IPS DF 6.9 (cell line): ENCODE measurements at regions not wholly inside any gene's neighbourhood (a gene's known extent, or its start where the extent isn't known, plus 50 kb on each side); places are given as distances from the start of the nearest gene placed in this dataset.

Experiments
- DNase-seq: peaks from one replicate; pipeline ENCODE4 v3.0.0-alpha.2; 2013; ENCODE audit warnings: low read depth, low spot score
- H3K27ac ChIP-seq: one replicate; pipeline ENCODE4 v1.5.1; 2013; ENCODE audit warnings: low read length, control low read depth
- H3K27me3 ChIP-seq: 2 replicates; pipeline ENCODE4 v1.6.1; 2013; ENCODE audit warnings: mild to moderate bottlenecking, low read length; ENCODE audit not compliant: control insufficient read depth, insufficient read depth
- H3K36me3 ChIP-seq: 2 replicates; pipeline ENCODE4 v1.6.1; 2013; ENCODE audit warnings: low read length; ENCODE audit not compliant: control insufficient read depth, insufficient read depth
- H3K4me1 ChIP-seq: 2 replicates; pipeline ENCODE4 v1.6.1; 2013; ENCODE audit warnings: low read length; ENCODE audit not compliant: control insufficient read depth, insufficient read depth
- H3K4me3 ChIP-seq: 2 replicates; pipeline ENCODE4 v1.5.1; 2013; ENCODE audit warnings: mild to moderate bottlenecking, low read length
- H3K9me3 ChIP-seq: 2 replicates; pipeline ENCODE4 v1.6.1; 2013; ENCODE audit warnings: low read length, inconsistent platforms; ENCODE audit not compliant: control insufficient read depth, insufficient read depth
- WGBS: extraction: QIAGEN DNeasy Blood & Tissue Kit; methylation state at CpG from one replicate; pipeline ENCODE4 v1.1.7; 2013; ENCODE audit warnings: mixed read lengths, missing lambda C conversion rate; ENCODE audit not compliant: insufficient read length, insufficient coverage; 5-methylcytosine and 5-hydroxymethylcytosine counted together

DNA sequence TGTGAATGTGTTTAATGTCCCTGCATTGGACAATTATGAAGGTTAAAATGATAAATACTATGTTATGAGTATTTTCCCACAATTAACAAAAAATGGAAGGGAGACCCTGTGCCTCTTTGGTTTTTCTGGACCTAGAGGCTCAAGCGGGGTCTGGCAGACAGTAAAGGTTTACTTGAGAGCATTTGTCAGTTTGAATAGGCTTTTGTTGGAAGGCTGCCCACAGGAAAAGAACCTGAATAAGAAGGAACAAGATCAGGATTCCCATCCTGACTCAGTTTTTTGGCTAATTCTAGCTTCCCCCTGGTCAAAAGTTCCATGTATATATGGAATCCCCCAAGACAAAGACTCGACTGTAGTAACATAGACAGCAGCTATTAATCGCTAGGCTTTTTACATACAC lies 150.9 kb upstream of the JUN start:
- no peak overlapping the region for H3K27ac ChIP-seq
- no peak for DNase-seq
- no CpG with 5 or more reads among the region's 3 CpGs for WGBS
- H3K27me3 ChIP-seq = no peaks in the 10 kb centered on the region
- no peaks in the 10 kb centered on the region for H3K36me3 ChIP-seq
- H3K9me3 ChIP-seq = no peaks in the 10 kb centered on the region
- H3K4me1 ChIP-seq = no peaks in the 10 kb centered on the region
- H3K4me3 ChIP-seq = no peak overlapping the region

DNA sequence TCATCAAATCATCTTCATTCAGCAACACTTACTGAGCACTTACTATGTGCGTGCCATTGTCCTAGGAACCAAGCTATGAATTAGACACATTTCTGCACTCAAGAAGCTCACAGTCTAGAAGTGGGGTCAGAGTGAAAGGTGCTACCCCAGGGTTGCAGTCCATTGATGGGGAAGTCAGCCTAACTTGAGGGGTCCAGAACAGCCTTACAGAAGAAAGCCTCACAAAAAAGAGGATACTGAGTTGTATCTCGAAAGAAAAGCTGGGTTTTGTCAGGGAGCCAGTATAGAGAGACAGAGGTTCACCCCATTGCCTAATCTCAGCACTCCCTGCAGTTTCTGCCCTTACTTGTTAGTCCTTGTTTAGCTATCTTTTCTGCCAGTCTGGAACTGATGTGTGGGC lies 153.1 kb upstream of the JUN start:
- DNase-seq = no peak
- no peaks in the 10 kb centered on the region for H3K36me3 ChIP-seq
- no CpG with 5 or more reads among the region's 2 CpGs for WGBS
- no peaks in the 10 kb centered on the region for H3K9me3 ChIP-seq
- no peaks in the 10 kb centered on the region for H3K4me1 ChIP-seq
- H3K27ac ChIP-seq = no peak overlapping the region
- H3K27me3 ChIP-seq = no peaks in the 10 kb centered on the region
- H3K4me3 ChIP-seq = no peak overlapping the region

DNA sequence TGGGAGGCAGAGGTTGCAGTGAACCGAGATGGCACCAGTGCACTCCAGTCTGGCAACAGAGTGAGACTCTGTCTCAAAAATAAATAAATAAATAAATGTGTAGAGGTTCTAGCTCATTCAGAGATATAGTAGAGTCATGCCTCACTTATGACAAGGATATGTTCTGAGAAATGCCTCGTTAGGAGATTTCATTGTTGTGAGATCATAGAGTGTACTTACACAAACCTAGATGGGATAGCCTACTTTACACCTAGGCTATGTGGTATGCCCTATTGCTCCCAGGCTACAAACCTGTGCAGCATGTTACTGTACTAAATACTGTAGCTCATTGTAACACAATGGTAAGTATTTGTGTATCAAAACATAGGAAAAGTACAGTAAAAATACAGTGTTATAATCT lies 155.3 kb upstream of the JUN start:
- Histone ChIP-seq H3K4me3 (no peak overlapping the region), H3K9me3 (no peaks in the 10 kb centered on the region), H3K27ac (no peak overlapping the region), H3K36me3 (no peaks in the 10 kb centered on the region), H3K27me3 (no peaks in the 10 kb centered on the region), H3K4me1 (no peaks in the 10 kb centered on the region)
- DNase-seq = no peak
- WGBS = no CpG with 5 or more reads among the region's 2 CpGs

DNA sequence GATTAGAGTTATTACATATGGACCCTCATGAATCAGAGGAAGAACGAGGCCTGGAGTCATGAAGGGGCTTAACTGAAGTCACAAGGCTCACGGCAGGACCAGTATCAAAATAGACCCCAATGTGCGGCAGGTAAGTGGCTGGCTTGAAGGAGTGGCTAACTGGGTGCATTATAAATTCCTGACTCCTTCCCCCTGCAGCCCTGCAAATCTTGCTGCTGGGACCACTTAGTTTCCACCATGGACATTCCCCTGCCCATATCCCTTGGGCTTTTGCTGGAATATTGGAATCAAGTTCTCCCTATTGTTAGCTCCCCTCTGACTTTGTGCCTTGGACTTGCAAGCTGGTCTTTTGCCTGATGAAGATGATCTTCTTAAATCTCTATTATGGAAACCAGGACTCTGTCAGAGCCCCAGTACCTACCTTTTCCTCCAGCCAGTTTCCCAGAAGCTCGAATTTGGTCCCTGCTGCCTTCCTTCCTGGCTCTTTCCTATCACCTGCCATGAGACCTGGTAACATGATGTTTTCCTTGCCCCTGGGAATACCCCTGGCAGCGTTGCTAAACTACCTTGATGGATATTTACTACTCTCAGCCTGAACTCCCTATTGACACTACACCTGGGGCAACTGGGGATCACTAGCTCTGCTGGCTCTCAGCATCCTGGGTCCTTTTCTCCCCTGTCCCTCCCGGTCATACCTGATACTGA lies 156.0 kb upstream of the JUN start:
- Histone ChIP-seq H3K9me3 (no peaks in the 10 kb centered on the region), H3K27ac (no peak overlapping the region), H3K4me3 (no peak overlapping the region), H3K36me3 (no peaks in the 10 kb centered on the region), H3K27me3 (no peaks in the 10 kb centered on the region), H3K4me1 (no peaks in the 10 kb centered on the region)
- WGBS = no CpG with 5 or more reads among the region's 6 CpGs
- DNase-seq = no peak

DNA sequence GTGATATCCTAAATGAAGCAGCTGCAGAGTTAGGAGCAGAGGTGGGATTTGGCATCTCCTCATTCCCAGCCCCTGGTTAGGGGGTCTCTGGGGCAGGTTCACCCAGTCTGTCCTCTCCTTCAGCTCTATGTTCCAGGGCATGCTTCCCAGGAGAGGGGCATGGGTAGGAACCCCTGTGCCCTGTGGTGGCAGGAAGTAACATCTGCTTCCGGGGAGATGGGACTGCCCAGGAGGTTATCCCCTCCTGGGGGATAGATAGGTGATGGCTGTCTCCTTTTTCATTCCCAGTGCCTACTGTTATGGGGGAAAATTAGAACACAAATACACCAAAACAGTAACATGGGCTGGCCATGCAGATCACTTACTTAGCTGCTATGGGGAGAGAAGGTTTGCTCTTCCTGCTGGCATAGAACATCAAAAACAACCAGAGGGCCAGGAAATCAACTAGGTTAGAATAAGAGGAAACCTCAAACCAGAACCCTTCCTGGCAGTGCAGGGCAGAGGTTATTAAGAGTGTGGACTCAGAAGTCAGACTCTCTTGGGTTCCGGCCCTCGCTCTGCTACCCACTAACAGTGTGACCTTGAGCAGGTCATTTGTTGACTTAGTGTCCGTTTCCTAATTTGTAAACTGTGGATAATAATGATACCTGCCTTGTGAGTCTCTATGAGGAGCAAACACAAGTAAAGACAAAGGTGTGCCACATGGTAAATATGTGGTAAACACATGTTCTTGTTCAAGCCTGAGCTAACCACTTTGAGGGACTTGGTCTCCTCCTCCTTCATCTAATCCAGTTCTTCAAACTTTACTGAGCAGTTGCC lies 157.8 kb upstream of the JUN start:
- no peaks in the 10 kb centered on the region for H3K36me3 ChIP-seq
- WGBS = no CpG with 5 or more reads among the region's 4 CpGs
- no peak overlapping the region for H3K4me3 ChIP-seq
- H3K27ac ChIP-seq = no peak overlapping the region
- DNase-seq = no peak
- H3K4me1 ChIP-seq = no peaks in the 10 kb centered on the region
- H3K27me3 ChIP-seq = no peaks in the 10 kb centered on the region
- H3K9me3 ChIP-seq = no peaks in the 10 kb centered on the region

DNA sequence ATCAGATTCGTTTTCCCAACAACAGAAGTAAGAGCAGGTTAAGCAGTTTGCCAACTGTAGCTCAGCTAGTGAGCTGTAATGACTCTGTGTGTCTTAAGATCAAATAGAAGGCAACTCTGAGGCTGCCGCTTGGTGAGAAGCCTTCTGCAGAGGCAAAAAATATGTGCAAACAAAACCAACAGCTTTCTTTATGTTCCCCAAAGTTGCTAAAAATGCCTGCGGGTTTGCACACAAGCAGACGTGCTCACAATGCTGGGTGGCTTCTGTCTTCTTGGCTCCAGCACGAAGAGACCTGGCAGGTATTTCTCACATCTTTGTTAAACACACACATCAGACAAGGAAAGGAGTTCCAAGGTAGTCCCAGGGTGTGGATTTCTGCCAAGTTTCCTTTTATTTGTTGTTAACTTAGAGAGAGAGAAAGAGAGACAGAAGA lies 158.9 kb upstream of the JUN start:
- WGBS = no CpG with 5 or more reads among the region's 5 CpGs
- no peak overlapping the region for H3K4me3 ChIP-seq
- no peak overlapping the region for H3K27ac ChIP-seq
- H3K9me3 ChIP-seq = no peaks in the 10 kb centered on the region
- no peaks in the 10 kb centered on the region for H3K27me3 ChIP-seq
- no peaks in the 10 kb centered on the region for H3K4me1 ChIP-seq
- no peak for DNase-seq
- no peaks in the 10 kb centered on the region for H3K36me3 ChIP-seq

DNA sequence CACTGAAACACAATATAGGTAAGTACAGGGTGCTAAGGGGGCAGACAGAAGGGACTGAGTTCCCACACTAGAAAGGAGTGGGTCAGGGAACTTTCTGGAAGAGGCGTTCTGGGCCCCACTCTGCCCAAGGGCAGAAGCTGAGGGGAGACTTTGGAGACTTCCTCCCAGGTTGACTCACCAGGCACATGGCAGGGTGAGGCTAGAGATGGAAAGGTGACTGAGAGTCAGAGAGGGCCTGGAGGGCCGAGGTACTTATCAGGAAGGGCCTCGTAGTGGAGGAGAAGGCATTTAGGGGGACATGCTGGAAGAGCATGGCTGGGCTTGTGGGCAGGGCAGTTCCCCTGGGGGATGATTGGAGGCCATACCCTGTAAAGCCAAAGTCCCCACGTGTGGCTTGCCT lies 159.9 kb upstream of the JUN start:
- Histone ChIP-seq H3K9me3 (no peaks in the 10 kb centered on the region), H3K4me1 (no peaks in the 10 kb centered on the region), H3K4me3 (no peak overlapping the region), H3K27me3 (no peaks in the 10 kb centered on the region), H3K36me3 (no peaks in the 10 kb centered on the region), H3K27ac (no peak overlapping the region)
- no CpG with 5 or more reads among the region's 4 CpGs for WGBS
- no peak for DNase-seq

DNA sequence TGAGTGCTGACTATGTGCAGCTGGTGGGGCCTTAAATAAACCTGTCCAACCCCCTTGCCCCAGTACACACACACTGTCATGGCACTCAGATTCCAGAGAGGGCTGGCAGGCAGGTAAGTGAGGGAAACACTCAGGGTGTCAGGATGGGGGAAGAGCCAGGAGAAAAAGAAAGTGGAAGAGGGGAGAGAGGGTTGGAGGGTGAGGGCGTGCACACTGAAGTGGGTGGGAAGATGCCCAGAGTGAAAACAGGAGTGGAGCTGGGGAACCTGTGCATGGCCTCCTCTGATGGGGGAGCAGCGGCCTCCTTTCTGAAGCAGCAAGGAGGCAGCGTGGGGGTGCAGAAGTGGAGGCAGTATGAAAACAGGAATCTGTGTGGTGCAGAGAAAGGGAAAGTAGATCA lies 160.6 kb upstream of the JUN start:
- Histone ChIP-seq H3K4me3 (no peak overlapping the region), H3K27me3 (no peaks in the 10 kb centered on the region), H3K27ac (no peak overlapping the region), H3K36me3 (no peaks in the 10 kb centered on the region), H3K4me1 (no peaks in the 10 kb centered on the region), H3K9me3 (no peaks in the 10 kb centered on the region)
- no CpG with 5 or more reads among the region's 3 CpGs for WGBS
- no peak for DNase-seq

DNA sequence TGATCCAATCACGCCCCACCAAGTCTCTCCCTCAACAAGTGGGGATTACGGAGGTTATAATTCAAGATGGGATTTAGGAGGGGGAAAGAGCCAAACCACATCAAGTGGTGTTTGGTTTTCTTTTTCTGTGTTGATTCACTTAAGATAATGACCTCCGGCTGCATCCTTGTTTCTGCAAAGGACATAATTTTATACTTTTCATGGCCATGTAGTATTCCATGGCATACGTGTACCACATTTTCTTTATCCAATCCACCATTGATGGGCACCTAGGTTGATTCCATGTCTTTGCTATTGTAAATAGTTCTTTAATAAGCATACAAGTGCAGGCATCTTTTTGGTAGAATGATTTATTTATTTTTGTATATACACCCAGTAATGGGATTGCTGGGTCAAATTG lies 162.5 kb upstream of the JUN start:
- Histone ChIP-seq H3K4me3 (no peak overlapping the region), H3K36me3 (no peaks in the 10 kb centered on the region), H3K27ac (no peak overlapping the region), H3K27me3 (no peaks in the 10 kb centered on the region), H3K9me3 (no peaks in the 10 kb centered on the region), H3K4me1 (no peaks in the 10 kb centered on the region)
- no CpG with 5 or more reads among the region's 4 CpGs for WGBS
- DNase-seq = no peak

DNA sequence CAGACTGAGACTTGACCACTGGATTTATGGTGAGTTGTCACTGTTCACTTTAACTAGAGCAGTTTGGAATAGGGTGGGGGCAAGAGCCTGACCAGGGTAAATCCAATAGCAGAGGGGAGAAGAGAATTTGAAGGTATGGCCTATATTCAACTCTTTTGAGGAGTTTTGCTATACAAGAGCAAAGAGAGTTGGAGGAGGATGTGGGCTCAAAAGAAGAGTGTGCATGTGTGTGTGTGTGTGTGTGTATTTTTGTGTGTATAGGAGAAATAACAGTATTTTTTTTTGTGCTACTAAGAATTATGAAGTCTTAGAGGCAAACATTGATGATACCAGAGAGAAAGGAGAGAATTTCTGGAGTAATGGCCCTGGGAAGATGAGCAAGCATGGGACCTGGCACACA lies 164.8 kb upstream of the JUN start:
- no peaks in the 10 kb centered on the region for H3K27me3 ChIP-seq
- no peaks in the 10 kb centered on the region for H3K36me3 ChIP-seq
- DNase-seq = no peak
- no peak overlapping the region for H3K4me3 ChIP-seq
- no peaks in the 10 kb centered on the region for H3K4me1 ChIP-seq
- H3K9me3 ChIP-seq = no peaks in the 10 kb centered on the region
- no peak overlapping the region for H3K27ac ChIP-seq
